ENCODE measurements at regions not wholly inside any gene's neighbourhood (a gene's known extent, or its start where the extent isn't known, plus 50 kb on each side); places are given as distances from the start of the nearest gene placed in this dataset.

DNA sequence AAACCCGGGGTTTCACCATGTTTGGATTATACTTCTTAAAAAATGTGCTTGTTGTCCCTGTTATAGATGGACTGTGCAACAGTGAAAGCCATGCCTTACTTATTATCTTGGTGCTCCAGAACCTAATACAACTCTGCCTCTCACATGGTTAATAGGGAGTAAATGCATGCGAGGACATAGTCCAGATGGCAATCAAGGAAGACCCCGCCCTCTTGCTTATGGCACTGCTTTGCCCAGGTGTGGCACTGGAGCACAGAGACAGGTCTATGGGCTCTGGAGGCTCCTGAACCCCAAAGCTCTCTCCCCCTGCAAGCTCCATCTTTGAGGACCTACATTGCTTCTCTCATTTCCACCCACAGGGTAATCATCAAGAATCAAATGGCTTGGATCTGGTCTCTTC is 162.1 kb upstream of the NTF3 start:
- Histone ChIP-seq H3K4me1 (ENCODE audit: control insufficient read depth, insufficient read depth, low read length) (no peaks in the 10 kb centered on the region), H3K4me3 (ENCODE audit: low read depth, low read length) (no peak overlapping the region), H3K27ac (ENCODE audit: extremely low read depth, low read depth, low read length) (no peak overlapping the region), H3K9me3 (ENCODE audit: control insufficient read depth, insufficient read depth, low read depth, low read length) (no peaks in the 10 kb centered on the region), H3K36me3 (ENCODE audit: control insufficient read depth in 2 of 2, insufficient read depth in 1 of 2, low read length in 2 of 2) (no peaks in the 10 kb centered on the region)
- ChIA-PET CTCF (no interaction called here), POLR2A (no interaction called here)
- TF ChIP-seq CTCF (tag by site-specific recombination; IDR thresholded peaks at IDR 0.05) (no peak), ZNF184 (tag by site-specific recombination; IDR thresholded peaks at IDR 0.05) (no peak)

DNA sequence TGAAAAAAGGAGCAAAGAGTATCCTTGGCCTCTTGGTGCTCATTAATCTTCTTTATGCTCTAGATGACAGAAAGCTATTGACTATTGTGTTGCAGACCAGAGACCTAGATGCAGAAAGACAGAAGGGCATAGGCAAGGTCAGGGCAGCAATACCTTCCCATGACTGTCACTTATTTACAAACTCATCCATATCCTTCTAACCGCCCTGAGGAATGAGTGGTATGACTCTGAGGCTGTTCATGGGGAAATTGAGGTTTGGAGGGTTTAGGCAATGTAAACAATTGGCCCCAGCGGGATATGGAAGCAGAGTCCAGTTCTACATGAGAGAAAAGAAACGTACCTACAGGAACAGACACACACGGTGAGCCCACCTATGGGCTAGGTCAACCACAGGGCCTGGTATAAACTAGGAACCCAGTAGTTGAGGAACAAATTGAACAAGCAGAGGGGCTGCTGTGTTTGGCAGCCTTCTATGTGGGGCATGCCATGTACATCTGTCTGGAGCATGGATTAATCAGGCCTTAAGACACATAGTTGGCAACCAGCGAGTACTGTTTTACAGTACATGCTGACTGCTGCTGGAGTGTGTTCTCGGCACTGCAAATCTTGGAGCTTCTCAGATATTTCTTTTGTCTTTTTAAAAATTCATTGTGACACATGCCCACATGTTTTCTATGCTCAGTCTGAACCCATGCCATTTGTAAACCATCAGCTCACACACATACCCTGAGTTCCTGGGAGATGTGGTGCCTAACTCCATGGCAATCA is 159.7 kb upstream of the NTF3 start:
- Histone ChIP-seq H3K4me3 (ENCODE audit: low read depth, low read length) (no peak overlapping the region), H3K4me1 (ENCODE audit: control insufficient read depth, insufficient read depth, low read length) (no peaks in the 10 kb centered on the region), H3K27ac (ENCODE audit: extremely low read depth, low read depth, low read length) (no peak overlapping the region), H3K36me3 (ENCODE audit: control insufficient read depth in 2 of 2, insufficient read depth in 1 of 2, low read length in 2 of 2) (no peaks in the 10 kb centered on the region), H3K9me3 (ENCODE audit: control insufficient read depth, insufficient read depth, low read depth, low read length) (no peaks in the 10 kb centered on the region)
- CTCF ChIA-PET = interaction anchor here (1.4 kb wide), 1 partner anchor 14 kb away, joined by 3 read pairs; no protein-coding TSS in a partner anchor
- TF ChIP-seq ZNF16 (tag by site-specific recombination; IDR thresholded peaks at IDR 0.05; ENCODE audit: low read depth) (no peak), ZNF600 (tag by site-specific recombination; IDR thresholded peaks at IDR 0.05) (no peak), ZNF391 (tag by site-specific recombination; IDR thresholded peaks at IDR 0.05; ENCODE audit: borderline replicate concordance, low read depth) (no peak), ZNF211 (tag by site-specific recombination; IDR thresholded peaks at IDR 0.05; ENCODE audit: low read depth) (no peak), ZNF626 (tag by site-specific recombination; IDR thresholded peaks at IDR 0.05) (no peak), ZNF146 (tag by site-specific recombination; IDR thresholded peaks at IDR 0.05) (no peak), ZNF324 (tag by site-specific recombination; IDR thresholded peaks at IDR 0.05) (no peak), HOXC10 (CRISPR knock-in tag; IDR thresholded peaks at IDR 0.05) (no peak), ZNF658 (tag by site-specific recombination; IDR thresholded peaks at IDR 0.05) (no peak), ZNF776 (tag by site-specific recombination; IDR thresholded peaks at IDR 0.05; ENCODE audit: borderline replicate concordance) (no peak), ZNF221 (tag by site-specific recombination; IDR thresholded peaks at IDR 0.05; ENCODE audit: borderline replicate concordance) (no peak), ZNF629 (tag by site-specific recombination; IDR thresholded peaks at IDR 0.05) (no peak), ZNF48 (tag by site-specific recombination; IDR thresholded peaks at IDR 0.05) (no peak)
- TF ChIP-seq, protein P1, sequence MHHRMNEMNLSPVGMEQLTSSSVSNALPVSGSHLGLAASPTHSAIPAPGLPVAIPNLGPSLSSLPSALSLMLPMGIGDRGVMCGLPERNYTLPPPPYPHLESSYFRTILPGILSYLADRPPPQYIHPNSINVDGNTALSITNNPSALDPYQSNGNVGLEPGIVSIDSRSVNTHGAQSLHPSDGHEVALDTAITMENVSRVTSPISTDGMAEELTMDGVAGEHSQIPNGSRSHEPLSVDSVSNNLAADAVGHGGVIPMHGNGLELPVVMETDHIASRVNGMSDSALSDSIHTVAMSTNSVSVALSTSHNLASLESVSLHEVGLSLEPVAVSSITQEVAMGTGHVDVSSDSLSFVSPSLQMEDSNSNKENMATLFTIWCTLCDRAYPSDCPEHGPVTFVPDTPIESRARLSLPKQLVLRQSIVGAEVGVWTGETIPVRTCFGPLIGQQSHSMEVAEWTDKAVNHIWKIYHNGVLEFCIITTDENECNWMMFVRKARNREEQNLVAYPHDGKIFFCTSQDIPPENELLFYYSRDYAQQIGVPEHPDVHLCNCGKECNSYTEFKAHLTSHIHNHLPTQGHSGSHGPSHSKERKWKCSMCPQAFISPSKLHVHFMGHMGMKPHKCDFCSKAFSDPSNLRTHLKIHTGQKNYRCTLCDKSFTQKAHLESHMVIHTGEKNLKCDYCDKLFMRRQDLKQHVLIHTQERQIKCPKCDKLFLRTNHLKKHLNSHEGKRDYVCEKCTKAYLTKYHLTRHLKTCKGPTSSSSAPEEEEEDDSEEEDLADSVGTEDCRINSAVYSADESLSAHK (tag by site-specific recombination; IDR thresholded peaks at IDR 0.05) = no peak
- POLR2A ChIA-PET = no interaction called here

GRCh38 chr12:5273709-5274108 is 158.2 kb upstream of the NTF3 start:
- ChIA-PET CTCF (interaction anchor here (0.6 kb wide), 1 partner anchor 155 kb away, joined by 3 read pairs; no protein-coding TSS in a partner anchor), POLR2A (no interaction called here)
- no peak overlapping the region for H3K4me3 ChIP-seq (ENCODE audit: low read depth, low read length)
- no peaks in the 10 kb centered on the region for H3K36me3 ChIP-seq (ENCODE audit: control insufficient read depth in 2 of 2, insufficient read depth in 1 of 2, low read length in 2 of 2)
- H3K4me1 ChIP-seq (ENCODE audit: control insufficient read depth, insufficient read depth, low read length) = no peaks in the 10 kb centered on the region
- no peaks in the 10 kb centered on the region for H3K9me3 ChIP-seq (ENCODE audit: control insufficient read depth, insufficient read depth, low read depth, low read length)
- H3K27ac ChIP-seq (ENCODE audit: extremely low read depth, low read depth, low read length) = no peak overlapping the region
- TF ChIP-seq, protein P2, sequence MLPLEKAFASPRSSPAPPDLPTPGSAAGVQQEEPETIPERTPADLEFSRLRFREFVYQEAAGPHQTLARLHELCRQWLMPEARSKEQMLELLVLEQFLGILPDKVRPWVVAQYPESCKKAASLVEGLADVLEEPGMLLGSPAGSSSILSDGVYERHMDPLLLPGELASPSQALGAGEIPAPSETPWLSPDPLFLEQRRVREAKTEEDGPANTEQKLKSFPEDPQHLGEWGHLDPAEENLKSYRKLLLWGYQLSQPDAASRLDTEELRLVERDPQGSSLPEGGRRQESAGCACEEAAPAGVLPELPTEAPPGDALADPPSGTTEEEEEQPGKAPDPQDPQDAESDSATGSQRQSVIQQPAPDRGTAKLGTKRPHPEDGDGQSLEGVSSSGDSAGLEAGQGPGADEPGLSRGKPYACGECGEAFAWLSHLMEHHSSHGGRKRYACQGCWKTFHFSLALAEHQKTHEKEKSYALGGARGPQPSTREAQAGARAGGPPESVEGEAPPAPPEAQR (tag by site-specific recombination; IDR thresholded peaks at IDR 0.05) = no peak
- TF ChIP-seq YY1 (tag by site-specific recombination; IDR thresholded peaks at IDR 0.05) = no peak
- no peak for TF ChIP-seq ZNF248 (tag by site-specific recombination; IDR thresholded peaks at IDR 0.05)
- TF ChIP-seq KLF1 (tag by site-specific recombination; IDR thresholded peaks at IDR 0.05) = no peak
- no peak for TF ChIP-seq ZNF707 (tag by site-specific recombination; IDR thresholded peaks at IDR 0.05)
- TF ChIP-seq SALL2 (tag by site-specific recombination; IDR thresholded peaks at IDR 0.05; ENCODE audit: borderline replicate concordance) = no peak
- no peak for TF ChIP-seq ZNF623 (tag by site-specific recombination; IDR thresholded peaks at IDR 0.05)
- TF ChIP-seq ZSCAN5A (tag by site-specific recombination; IDR thresholded peaks at IDR 0.05) = no peak
- no peak for TF ChIP-seq ZNF350 (tag by site-specific recombination; IDR thresholded peaks at IDR 0.05)
